HCT116 (cell line): ENCODE measurements at regions not wholly inside any gene's neighbourhood (a gene's known extent, or its start where the extent isn't known, plus 50 kb on each side); places are given as distances from the start of the nearest gene placed in this dataset.
"Not testable (repeated sequence)": the region's sequence is repeated elsewhere in the genome, so short reads cannot be mapped to it uniquely, and the experiment has no call there.

Source experiments
- ATAC-seq: fragments of 200-7000 bp; cut with Tn5 transposase; 2 replicates; pipeline ENCODE4 v1.9.1; 2020; ENCODE audit warnings: mild to moderate bottlenecking, moderate library complexity
- BruUV-seq: library from RNA; stranded (reverse); fragments of 400-500 nt; replicated peaks from 2 replicates; lab custom pipeline; 2021; lab: Mats Ljungman, UMichigan
- CTCF ChIA-PET: fragments of 300-600 bp; sonication (Branson Sonifier 250); formaldehyde crosslinking; loops from one replicate; lab custom pipeline; 2021; ENCODE audit warnings: antibody characterized with exemption; lab: Charles Lee
- POLR2A ChIA-PET: fragments of 300-600, 350-600 bp; sonication (Branson Sonifier 250); formaldehyde crosslinking; loops from one replicate; lab custom pipeline; 2021; ENCODE audit warnings: antibody characterized with exemption; lab: Charles Lee
- RAD21 ChIA-PET, 2 experiments: fragments of 300-600 bp; sonication (Branson Sonifier 250); formaldehyde crosslinking; loops; one replicate each; lab custom pipeline; 2023; ENCODE audit warnings: low total read pairs in 2 of 2; ENCODE audit not compliant: uncharacterized antibody in 2 of 2, unreplicated experiment in 2 of 2, low non-redundant PET in 1 of 2; lab: Charles Lee
- DNase-seq: peaks from one replicate; pipeline ENCODE4 v3.0.0-alpha.2; 2010; ENCODE audit warnings: low read depth, low spot score
- H2AFZ ChIP-seq: fragments of 200-600 bp; shearing (Covaris generic), sonication (generic); 2 replicates; pipeline ENCODE4 v1.6.1; 2017; ENCODE audit warnings: low read depth, mixed run types, mixed read lengths, antibody characterized with exemption, low read length; ENCODE audit not compliant: poor library complexity, severe bottlenecking
- H3K27ac ChIP-seq: 2 replicates; pipeline ENCODE4 v1.5.1; 2012; ENCODE audit warnings: low read depth, low read length
- H3K27me3 ChIP-seq: fragments of 200-600 bp; sonication (generic); 2 replicates; pipeline ENCODE4 v1.6.1; 2016; ENCODE audit warnings: mixed run types, low read length, mixed read lengths; ENCODE audit not compliant: insufficient read depth
- H3K36me3 ChIP-seq, 2 experiments: fragments of 200-500 bp in 1 of 2; fragments of 200-600 bp in 1 of 2; sonication (Bioruptor generic) in 1 of 2; sonication (generic) in 1 of 2; 2 replicates each; pipeline versions ENCODE4 v1.5.1 to v1.6.1; 2014 to 2016; ENCODE audit warnings: low read length in 2 of 2, inconsistent platforms in 1 of 2, mixed read lengths in 1 of 2, mixed run types in 1 of 2; ENCODE audit not compliant: insufficient read depth in 2 of 2, control insufficient read depth in 1 of 2
- H3K4me1 ChIP-seq, 2 experiments: fragments of 200-600 bp in 1 of 2; sonication (generic) in 1 of 2; 2 replicates each; pipeline versions ENCODE4 v1.5.1 to v1.6.1; 2012 to 2017; ENCODE audit warnings: low read length in 2 of 2, inconsistent platforms in 1 of 2, mild to moderate bottlenecking in 1 of 2, mixed read lengths in 1 of 2, mixed run types in 1 of 2, moderate library complexity in 1 of 2; ENCODE audit not compliant: insufficient read depth in 2 of 2, control insufficient read depth in 1 of 2
- H3K4me2 ChIP-seq: fragments of 200-600 bp; sonication (generic); 2 replicates; pipeline ENCODE4 v1.6.1; 2017; ENCODE audit warnings: mixed run types, low read length, mixed read lengths
- H3K4me3 ChIP-seq, 2 experiments: fragments of 200-600 bp in 1 of 2; sonication (generic) in 1 of 2; replicated peaks in 1 of 2; 2 replicates each; pipeline ENCODE4 v1.5.1; 2011 to 2016; ENCODE audit warnings: low read length in 2 of 2, control low read depth in 1 of 2, low read depth in 1 of 2, mild to moderate bottlenecking in 1 of 2, mixed read lengths in 1 of 2, mixed run types in 1 of 2
- H3K79me2 ChIP-seq: fragments of 200-600 bp; sonication (generic); 2 replicates; pipeline ENCODE4 v1.6.1; 2017; ENCODE audit warnings: mild to moderate bottlenecking, mixed run types, low read length, moderate library complexity, mixed read lengths; ENCODE audit not compliant: insufficient read depth
- H3K9ac ChIP-seq: fragments of 200-600 bp; sonication (generic); 2 replicates; pipeline ENCODE4 v1.6.1; 2016; ENCODE audit warnings: low read length, mixed read lengths
- H3K9me2 ChIP-seq: fragments of 200-600 bp; sonication (generic), shearing (Covaris generic); 2 replicates; pipeline ENCODE4 v1.6.1; 2017; ENCODE audit warnings: mixed run types, mild to moderate bottlenecking, moderate library complexity; ENCODE audit not compliant: insufficient read depth
- H3K9me3 ChIP-seq, 2 experiments: fragments of 200-500 bp in 1 of 2; fragments of 200-600 bp in 1 of 2; sonication (Bioruptor generic) in 1 of 2; sonication (generic) in 1 of 2; 2 replicates each; pipeline ENCODE4 v1.6.1; 2014 to 2017; ENCODE audit warnings: low read length in 2 of 2, mixed read lengths in 2 of 2, inconsistent platforms in 1 of 2, low read depth in 1 of 2, mild to moderate bottlenecking in 1 of 2, mixed run types in 1 of 2, moderate library complexity in 1 of 2; ENCODE audit not compliant: control insufficient read depth in 1 of 2, insufficient read depth in 1 of 2
- H4K20me1 ChIP-seq: fragments of 200-600 bp; sonication (generic), shearing (Covaris generic); 2 replicates; pipeline ENCODE4 v1.6.1; 2017; ENCODE audit warnings: mixed run types, mild to moderate bottlenecking, moderate library complexity; ENCODE audit not compliant: insufficient read depth
- CBX3 ChIP-seq: IDR thresholded peaks from 2 replicates; pipeline ENCODE4 v1.6.1; 2012; ENCODE audit warnings: low read depth
- CEBPB ChIP-seq: IDR thresholded peaks from 2 replicates; pipeline ENCODE4 v1.6.1; 2012; ENCODE audit warnings: low read depth
- EGR1 ChIP-seq: IDR thresholded peaks from 2 replicates; pipeline ENCODE4 v1.6.1; 2012; ENCODE audit warnings: low read depth
- ELF1 ChIP-seq: IDR thresholded peaks from 2 replicates; pipeline ENCODE4 v1.6.1; 2012; ENCODE audit warnings: low read depth, borderline replicate concordance
- EZH2 ChIP-seq: fragments of 200-600 bp; sonication (generic); IDR thresholded peaks from 2 replicates; pipeline ENCODE4 v1.6.1; 2017; ENCODE audit warnings: antibody characterized with exemption, mixed run types
- EZH2phosphoT487 ChIP-seq: fragments of 200-600 bp; IDR thresholded peaks from 2 replicates; pipeline ENCODE4 v1.6.1; 2018; ENCODE audit warnings: antibody characterized with exemption, borderline replicate concordance
- JUND ChIP-seq: IDR thresholded peaks from 2 replicates; pipeline ENCODE4 v1.6.1; 2012
- POLR2A ChIP-seq: IDR thresholded peaks from 2 replicates; pipeline ENCODE4 v1.7.0; 2011; ENCODE audit warnings: borderline replicate concordance; ENCODE audit not compliant: insufficient read depth, insufficient read length; ENCODE audit errors: extremely low read depth
- SIN3A ChIP-seq: IDR thresholded peaks from 2 replicates; pipeline ENCODE4 v1.6.1; 2012; ENCODE audit warnings: low read depth
- SP1 ChIP-seq: IDR thresholded peaks from 2 replicates; pipeline ENCODE4 v1.6.1; 2012; ENCODE audit warnings: low read depth
- SRF ChIP-seq: IDR thresholded peaks from 2 replicates; pipeline ENCODE4 v1.6.1; 2012; ENCODE audit warnings: low read depth
- TCF7L2 ChIP-seq: IDR thresholded peaks from 2 replicates; pipeline ENCODE4 v1.7.0; 2011; ENCODE audit warnings: borderline replicate concordance, inconsistent platforms; ENCODE audit not compliant: insufficient read depth, insufficient read length; ENCODE audit errors: extremely low read depth
- YY1 ChIP-seq: IDR thresholded peaks from 2 replicates; pipeline ENCODE4 v1.6.1; 2011; ENCODE audit warnings: low read length, low read depth, moderate library complexity, mild to moderate bottlenecking; ENCODE audit not compliant: insufficient replicate concordance; ENCODE audit errors: extremely low read depth
- ZFX ChIP-seq: fragments of 450-650 bp; IDR thresholded peaks from 2 replicates; pipeline ENCODE4 v1.6.1; 2017
- intact Hi-C: fragments of 100-400 bp; cut with micrococcal nuclease; formaldehyde crosslinking; loops from 2 replicates; pipeline ENCODE4 v1.10.0; 2022
- TF ChIP-seq, protein P1 (sequence below): IDR thresholded peaks from 2 replicates; pipeline ENCODE4 v1.6.1; 2012
- TF ChIP-seq, protein P2 (sequence below): IDR thresholded peaks from 2 replicates; pipeline ENCODE4 v1.6.1; 2012; ENCODE audit warnings: low read depth
- TF ChIP-seq, protein P3 (sequence below), 3 experiments: fragments of 200-600 bp in 1 of 3; sonication (generic) in 1 of 3; IDR thresholded peaks in 2 of 3; conservative IDR thresholded peaks in 1 of 3; 2 replicates each; pipeline ENCODE4 v1.5.1; 2012 to 2017; ENCODE audit warnings: low read depth in 2 of 3, low read length in 2 of 3, antibody characterized with exemption in 1 of 3, borderline replicate concordance in 1 of 3, control low read depth in 1 of 3, mild to moderate bottlenecking in 1 of 3, mixed read lengths in 1 of 3, mixed run types in 1 of 3, moderate library complexity in 1 of 3; ENCODE audit not compliant: insufficient read depth in 1 of 3
- TF ChIP-seq, protein P4 (sequence below): IDR thresholded peaks from 2 replicates; pipeline ENCODE4 v1.6.1; 2012

DNA sequence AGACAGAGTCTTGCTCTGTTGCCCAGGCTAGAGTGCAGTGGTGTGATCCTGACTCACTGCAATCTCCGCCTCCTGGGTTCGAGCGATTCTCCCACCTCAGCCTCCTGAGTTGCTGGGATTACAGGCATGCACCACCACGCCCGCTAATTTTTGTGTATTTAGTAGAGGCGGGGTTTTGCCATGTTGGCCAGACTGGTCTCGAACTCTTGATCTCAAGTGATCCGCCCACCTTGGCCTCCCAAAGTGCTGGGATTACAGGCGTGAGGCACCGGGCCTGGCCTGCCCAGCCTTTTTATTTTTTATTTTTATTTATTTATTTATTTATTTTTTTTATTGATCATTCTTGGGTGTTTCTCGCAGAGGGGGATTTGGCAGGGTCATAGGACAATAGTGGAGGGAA, 98.6 kb upstream of the HS6ST1 start:
- H3K4me3 ChIP-seq, H3K27ac ChIP-seq, H4K20me1 ChIP-seq, POLR2A ChIA-PET, H3K79me2 ChIP-seq, RAD21 ChIA-PET, H3K9me3 ChIP-seq, H3K4me2 ChIP-seq, DNase-seq, BruUV-seq, H3K4me1 ChIP-seq, H3K9me2 ChIP-seq, H3K36me3 ChIP-seq, CTCF ChIA-PET, H2AFZ ChIP-seq, H3K9ac ChIP-seq, intact Hi-C loops, ATAC-seq: not testable (repeated sequence)
- H3K27me3 ChIP-seq: peaks cover 13% of the 10 kb centered on the region; the same call in 1 of the 2 replicates

DNA sequence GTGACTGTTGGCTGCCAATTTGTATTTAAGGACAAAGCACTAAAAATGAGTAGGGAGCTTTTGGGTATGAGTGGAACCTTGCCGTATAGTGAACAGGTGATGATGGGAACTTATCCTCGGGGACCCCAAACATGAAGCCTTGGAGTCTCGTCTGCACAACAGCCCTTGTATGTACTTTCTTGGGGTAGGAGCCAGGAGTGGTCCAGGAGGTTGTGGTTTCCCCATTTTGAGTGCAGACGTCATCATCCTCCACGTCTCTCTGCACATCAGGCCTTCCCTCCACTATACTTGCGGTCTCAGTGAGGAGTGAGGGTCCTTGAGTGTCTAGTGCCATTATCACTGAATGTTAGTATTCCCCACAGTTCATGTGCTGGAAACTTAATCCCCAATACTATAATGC, 101.5 kb upstream of the HS6ST1 start:
- Histone ChIP-seq H2AFZ (no peak overlapping the region), H4K20me1 (no peaks in the 10 kb centered on the region), H3K9me2 (no peaks in the 10 kb centered on the region), H3K27ac (no peak overlapping the region), H3K9ac (no peak overlapping the region), H3K4me2 (no peak overlapping the region), H3K36me3 (no peaks in the 10 kb centered on the region), H3K4me3 (no peak overlapping the region), H3K9me3 (no peaks in the 10 kb centered on the region), H3K4me1 (peaks cover 0 to 10% of the 10 kb centered on the region in 2 experiments; a peak in 1 of 4 replicates), H3K27me3 (peaks cover 25% of the 10 kb centered on the region; the same call in 1 of the 2 replicates), H3K79me2 (no peaks in the 10 kb centered on the region)
- intact Hi-C loops: no loop called here
- ChIA-PET CTCF (no interaction called here), RAD21 (no interaction called here), POLR2A (no interaction called here)
- ATAC-seq (no peak), DNase-seq (no peak)
- BruUV-seq: no TSS peak
- TF ChIP-seq, protein P1, sequence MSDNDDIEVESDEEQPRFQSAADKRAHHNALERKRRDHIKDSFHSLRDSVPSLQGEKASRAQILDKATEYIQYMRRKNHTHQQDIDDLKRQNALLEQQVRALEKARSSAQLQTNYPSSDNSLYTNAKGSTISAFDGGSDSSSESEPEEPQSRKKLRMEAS: no peak
- TF ChIP-seq ELF1: no peak
- no peak for TF ChIP-seq EZH2phosphoT487
- no peak for TF ChIP-seq TCF7L2
- no peak for TF ChIP-seq EZH2
- TF ChIP-seq POLR2A: no peak
- no peak for TF ChIP-seq SIN3A
- no peak for TF ChIP-seq SP1
- TF ChIP-seq YY1: no peak
- TF ChIP-seq, protein P2, sequence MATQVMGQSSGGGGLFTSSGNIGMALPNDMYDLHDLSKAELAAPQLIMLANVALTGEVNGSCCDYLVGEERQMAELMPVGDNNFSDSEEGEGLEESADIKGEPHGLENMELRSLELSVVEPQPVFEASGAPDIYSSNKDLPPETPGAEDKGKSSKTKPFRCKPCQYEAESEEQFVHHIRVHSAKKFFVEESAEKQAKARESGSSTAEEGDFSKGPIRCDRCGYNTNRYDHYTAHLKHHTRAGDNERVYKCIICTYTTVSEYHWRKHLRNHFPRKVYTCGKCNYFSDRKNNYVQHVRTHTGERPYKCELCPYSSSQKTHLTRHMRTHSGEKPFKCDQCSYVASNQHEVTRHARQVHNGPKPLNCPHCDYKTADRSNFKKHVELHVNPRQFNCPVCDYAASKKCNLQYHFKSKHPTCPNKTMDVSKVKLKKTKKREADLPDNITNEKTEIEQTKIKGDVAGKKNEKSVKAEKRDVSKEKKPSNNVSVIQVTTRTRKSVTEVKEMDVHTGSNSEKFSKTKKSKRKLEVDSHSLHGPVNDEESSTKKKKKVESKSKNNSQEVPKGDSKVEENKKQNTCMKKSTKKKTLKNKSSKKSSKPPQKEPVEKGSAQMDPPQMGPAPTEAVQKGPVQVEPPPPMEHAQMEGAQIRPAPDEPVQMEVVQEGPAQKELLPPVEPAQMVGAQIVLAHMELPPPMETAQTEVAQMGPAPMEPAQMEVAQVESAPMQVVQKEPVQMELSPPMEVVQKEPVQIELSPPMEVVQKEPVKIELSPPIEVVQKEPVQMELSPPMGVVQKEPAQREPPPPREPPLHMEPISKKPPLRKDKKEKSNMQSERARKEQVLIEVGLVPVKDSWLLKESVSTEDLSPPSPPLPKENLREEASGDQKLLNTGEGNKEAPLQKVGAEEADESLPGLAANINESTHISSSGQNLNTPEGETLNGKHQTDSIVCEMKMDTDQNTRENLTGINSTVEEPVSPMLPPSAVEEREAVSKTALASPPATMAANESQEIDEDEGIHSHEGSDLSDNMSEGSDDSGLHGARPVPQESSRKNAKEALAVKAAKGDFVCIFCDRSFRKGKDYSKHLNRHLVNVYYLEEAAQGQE: no peak
- no peak for TF ChIP-seq SRF
- TF ChIP-seq, protein P3, sequence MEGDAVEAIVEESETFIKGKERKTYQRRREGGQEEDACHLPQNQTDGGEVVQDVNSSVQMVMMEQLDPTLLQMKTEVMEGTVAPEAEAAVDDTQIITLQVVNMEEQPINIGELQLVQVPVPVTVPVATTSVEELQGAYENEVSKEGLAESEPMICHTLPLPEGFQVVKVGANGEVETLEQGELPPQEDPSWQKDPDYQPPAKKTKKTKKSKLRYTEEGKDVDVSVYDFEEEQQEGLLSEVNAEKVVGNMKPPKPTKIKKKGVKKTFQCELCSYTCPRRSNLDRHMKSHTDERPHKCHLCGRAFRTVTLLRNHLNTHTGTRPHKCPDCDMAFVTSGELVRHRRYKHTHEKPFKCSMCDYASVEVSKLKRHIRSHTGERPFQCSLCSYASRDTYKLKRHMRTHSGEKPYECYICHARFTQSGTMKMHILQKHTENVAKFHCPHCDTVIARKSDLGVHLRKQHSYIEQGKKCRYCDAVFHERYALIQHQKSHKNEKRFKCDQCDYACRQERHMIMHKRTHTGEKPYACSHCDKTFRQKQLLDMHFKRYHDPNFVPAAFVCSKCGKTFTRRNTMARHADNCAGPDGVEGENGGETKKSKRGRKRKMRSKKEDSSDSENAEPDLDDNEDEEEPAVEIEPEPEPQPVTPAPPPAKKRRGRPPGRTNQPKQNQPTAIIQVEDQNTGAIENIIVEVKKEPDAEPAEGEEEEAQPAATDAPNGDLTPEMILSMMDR (IDR thresholded peaks at IDR 0.05 in 2 of 3, conservative IDR thresholded peaks at IDR 0.05 in 1 of 3; ENCODE audit: borderline replicate concordance in 1 of 3, insufficient read depth in 1 of 3, low read depth in 2 of 3, low read length in 2 of 3): no peak
- no peak for TF ChIP-seq ZFX
- TF ChIP-seq, protein P4, sequence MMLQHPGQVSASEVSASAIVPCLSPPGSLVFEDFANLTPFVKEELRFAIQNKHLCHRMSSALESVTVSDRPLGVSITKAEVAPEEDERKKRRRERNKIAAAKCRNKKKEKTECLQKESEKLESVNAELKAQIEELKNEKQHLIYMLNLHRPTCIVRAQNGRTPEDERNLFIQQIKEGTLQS: no peak
- TF ChIP-seq EGR1: no peak
- no peak for TF ChIP-seq CBX3
- no peak for TF ChIP-seq CEBPB
- no peak for TF ChIP-seq JUND
